Epithelial cell of esophagus (primary cell): ENCODE measurements at regions not wholly inside any gene's neighbourhood (a gene's known extent, or its start where the extent isn't known, plus 50 kb on each side); places are given as distances from the start of the nearest gene placed in this dataset.

ENCODE experiments used
- DNase-seq: peaks from one replicate; pipeline ENCODE4 v3.0.0; 2010; ENCODE audit warnings: low read depth
- H3K4me3 ChIP-seq: 2 replicates; pipeline ENCODE4 v1.5.1; 2011; ENCODE audit warnings: mild to moderate bottlenecking, low read length, control low read depth
- TF ChIP-seq, protein P1 (sequence below): IDR thresholded peaks from 2 replicates; pipeline ENCODE4 v1.5.1; 2011; ENCODE audit warnings: low read depth, mild to moderate bottlenecking, low read length, control low read depth, inconsistent platforms; ENCODE audit not compliant: insufficient read depth; ENCODE audit errors: missing control alignments

DNA sequence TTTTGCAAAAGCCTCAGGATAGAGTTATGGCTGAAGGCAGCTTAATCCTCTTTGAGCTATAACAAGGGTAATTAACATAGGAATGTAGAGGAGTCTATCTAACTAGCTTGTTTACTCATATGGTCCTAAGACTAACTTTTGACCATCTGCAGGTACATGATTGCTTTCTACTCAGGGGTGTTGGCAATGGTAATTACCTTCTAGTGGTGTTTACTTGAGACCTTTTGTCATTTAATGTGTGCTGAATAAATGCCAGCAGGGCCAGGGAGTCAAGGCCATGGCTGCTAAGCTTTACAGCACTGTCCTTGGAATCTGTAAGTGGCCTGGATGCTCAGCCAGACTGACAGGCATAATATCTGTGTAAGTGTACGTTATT is 1325.0 kb downstream of the XPNPEP1 start:
- no peak for DNase-seq
- no peak overlapping the region for H3K4me3 ChIP-seq
- TF ChIP-seq, protein P1, sequence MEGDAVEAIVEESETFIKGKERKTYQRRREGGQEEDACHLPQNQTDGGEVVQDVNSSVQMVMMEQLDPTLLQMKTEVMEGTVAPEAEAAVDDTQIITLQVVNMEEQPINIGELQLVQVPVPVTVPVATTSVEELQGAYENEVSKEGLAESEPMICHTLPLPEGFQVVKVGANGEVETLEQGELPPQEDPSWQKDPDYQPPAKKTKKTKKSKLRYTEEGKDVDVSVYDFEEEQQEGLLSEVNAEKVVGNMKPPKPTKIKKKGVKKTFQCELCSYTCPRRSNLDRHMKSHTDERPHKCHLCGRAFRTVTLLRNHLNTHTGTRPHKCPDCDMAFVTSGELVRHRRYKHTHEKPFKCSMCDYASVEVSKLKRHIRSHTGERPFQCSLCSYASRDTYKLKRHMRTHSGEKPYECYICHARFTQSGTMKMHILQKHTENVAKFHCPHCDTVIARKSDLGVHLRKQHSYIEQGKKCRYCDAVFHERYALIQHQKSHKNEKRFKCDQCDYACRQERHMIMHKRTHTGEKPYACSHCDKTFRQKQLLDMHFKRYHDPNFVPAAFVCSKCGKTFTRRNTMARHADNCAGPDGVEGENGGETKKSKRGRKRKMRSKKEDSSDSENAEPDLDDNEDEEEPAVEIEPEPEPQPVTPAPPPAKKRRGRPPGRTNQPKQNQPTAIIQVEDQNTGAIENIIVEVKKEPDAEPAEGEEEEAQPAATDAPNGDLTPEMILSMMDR, result no peak

DNA sequence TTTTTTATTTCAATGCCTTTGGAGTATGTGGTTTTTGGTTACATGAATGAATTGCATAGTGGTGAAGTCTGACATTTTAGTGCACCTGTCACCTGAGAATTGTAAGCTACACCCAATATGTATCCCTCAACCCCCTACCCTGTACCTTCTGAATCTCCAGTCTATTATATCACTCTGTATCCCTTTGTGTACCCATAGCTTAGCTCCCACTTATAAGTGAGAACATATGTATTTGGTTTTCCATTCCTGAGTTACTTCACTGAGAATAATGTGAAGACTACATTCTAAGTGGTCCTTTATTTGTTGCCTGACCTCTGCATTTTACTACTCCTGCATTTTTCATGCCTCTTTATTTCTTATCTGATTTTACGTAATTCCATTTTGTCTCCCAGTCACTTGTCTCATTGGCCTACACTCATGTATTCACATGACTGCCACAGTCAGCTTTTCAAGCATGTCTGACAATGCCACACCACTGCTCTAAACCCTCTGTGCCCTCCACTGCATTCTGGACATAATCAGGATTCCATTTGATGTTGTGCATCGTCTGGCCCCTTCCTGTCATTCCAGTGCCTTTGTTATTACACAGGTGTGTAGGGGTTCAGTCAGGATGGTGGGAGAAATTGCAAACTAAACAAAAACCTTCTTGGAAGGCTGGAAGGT is 1325.5 kb downstream of the XPNPEP1 start:
- DNase-seq, result no peak
- TF ChIP-seq, protein P1, result no peak
- no peak overlapping the region for H3K4me3 ChIP-seq

DNA sequence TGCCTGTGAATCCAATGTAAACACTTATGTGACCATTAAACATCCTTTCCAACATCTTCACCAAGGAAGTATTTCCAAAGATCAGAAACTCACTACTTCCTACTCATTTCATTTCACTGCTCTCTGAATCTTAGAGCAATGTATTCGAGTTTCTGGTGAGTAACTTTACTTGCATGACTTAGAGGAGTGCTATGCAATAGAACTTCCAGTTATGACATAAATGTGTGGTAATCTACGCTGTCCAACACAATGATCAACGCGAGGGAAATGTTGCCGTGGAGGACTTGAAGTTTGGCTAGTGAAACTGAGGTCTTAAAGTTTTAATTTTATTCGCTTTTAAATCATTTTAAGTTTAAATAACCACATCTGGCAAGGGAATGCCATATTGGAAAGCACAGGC is 1326.3 kb downstream of the XPNPEP1 start:
- TF ChIP-seq, protein P1, result no peak
- no peak overlapping the region for H3K4me3 ChIP-seq
- DNase-seq, result no peak

DNA sequence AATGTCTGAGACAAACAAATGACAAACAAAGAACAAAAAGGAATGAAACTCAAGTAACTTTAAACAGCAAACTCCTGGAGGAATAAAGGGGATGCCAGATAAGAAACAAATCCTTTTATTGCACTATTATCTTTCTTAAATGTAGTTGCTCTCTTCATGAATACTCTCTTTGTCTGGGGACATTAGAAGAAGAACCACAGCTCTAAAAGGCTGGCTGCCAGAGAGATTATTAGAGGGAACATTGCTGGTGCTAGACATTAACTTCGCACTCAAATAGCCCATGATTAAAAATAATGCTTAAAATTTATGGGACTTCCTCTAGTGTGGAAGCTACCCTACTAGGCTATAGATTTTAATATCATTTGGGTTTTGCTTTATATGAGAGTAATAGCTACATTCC is 1330.4 kb downstream of the XPNPEP1 start:
- TF ChIP-seq, protein P1, result no peak
- no peak overlapping the region for H3K4me3 ChIP-seq
- no peak for DNase-seq

DNA sequence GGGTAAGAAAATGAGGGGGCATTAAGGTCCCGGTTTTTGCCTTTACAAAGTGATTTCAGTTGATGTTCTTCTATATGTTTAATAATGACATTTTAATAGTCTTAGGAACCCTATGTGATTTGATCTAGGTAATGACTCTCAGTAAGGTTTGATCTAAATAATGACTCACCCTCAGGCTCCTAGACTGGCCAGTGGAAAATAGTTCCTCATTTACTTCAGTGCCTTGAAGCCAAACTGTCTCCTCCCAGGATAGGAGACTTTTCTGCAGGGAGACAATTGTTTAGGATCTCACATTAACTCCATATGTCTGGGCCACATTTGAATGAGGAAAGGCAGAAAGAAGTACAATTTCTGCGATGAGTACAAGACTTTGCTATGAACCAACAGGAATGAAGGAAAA is 1331.9 kb downstream of the XPNPEP1 start:
- no peak overlapping the region for H3K4me3 ChIP-seq
- peak; percentile 1 for DNase-seq
- TF ChIP-seq, protein P1, result no peak

DNA sequence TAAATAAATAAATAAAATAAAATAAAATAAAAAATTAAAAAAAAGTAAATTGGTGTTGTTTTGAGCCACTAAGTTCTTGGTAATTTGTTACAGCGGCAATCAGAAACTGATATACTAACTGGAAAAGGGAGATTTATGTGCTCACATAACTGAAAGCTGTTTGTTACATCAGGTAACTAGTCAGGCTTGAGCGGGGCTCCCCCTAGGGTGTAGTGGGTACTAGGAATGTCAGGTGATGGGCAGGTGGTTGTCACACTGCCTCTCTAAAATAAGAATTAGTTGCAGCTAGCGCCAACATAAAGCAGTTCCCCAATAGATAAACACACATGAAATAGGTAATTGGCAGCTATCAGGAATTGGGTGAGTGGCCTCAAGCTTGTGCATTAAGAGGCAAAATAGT is 1336.9 kb downstream of the XPNPEP1 start:
- no peak for DNase-seq
- no peak overlapping the region for H3K4me3 ChIP-seq
- TF ChIP-seq, protein P1, result no peak

DNA sequence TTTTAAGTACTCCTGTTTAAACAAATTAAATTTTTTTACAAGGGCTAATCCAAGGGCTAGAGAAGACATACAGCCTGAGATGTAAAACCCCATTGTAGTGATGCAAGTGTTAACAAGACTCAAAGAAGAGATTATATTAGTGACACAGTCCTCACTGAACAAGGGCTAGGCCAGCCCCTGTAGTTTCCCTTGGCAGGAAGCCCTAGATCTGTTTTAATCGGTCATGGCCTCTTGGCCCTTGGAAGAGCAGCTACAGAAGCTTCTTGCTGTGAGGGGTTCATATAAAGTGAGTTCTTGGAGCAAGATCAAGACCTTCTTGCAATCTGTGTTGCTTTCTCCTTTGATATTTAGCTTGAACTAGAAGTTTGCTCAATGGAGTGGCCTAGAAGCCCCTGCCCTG is 1339.4 kb downstream of the XPNPEP1 start:
- no peak for DNase-seq
- H3K4me3 ChIP-seq, result no peak overlapping the region
- TF ChIP-seq, protein P1, result no peak
